Cardiac muscle cell (in vitro differentiated cells and primary cell): ENCODE measurements at regions not wholly inside any gene's neighbourhood (a gene's known extent, or its start where the extent isn't known, plus 50 kb on each side); places are given as distances from the start of the nearest gene placed in this dataset.

ENCODE experiments used
- DNase-seq, 2 donors: peaks; one replicate each; pipeline versions ENCODE4 v3.0.0 to v3.0.0-alpha.2; 2010 to 2017; ENCODE audit warnings: low read depth in 1 of 2, low spot score in 1 of 2
- H3K27ac ChIP-seq: fragments of 200-600 bp; sonication (generic); 2 replicates; pipeline ENCODE4 v1.5.1; 2016
- H3K27me3 ChIP-seq: fragments of 200-600 bp; sonication (generic); 2 replicates; pipeline ENCODE4 v1.6.0; 2016; ENCODE audit warnings: control low read depth
- H3K36me3 ChIP-seq: fragments of 200-600 bp; sonication (generic); 2 replicates; pipeline ENCODE4 v1.5.1; 2016; ENCODE audit warnings: control low read depth
- H3K4me1 ChIP-seq: fragments of 200-600 bp; sonication (generic); 2 replicates; pipeline ENCODE4 v1.8.1; 2017; ENCODE audit warnings: low read depth, mild to moderate bottlenecking, mixed run types
- H3K4me3 ChIP-seq: fragments of 200-600 bp; sonication (generic); 2 replicates; pipeline ENCODE4 v1.5.1; 2016; ENCODE audit warnings: mild to moderate bottlenecking
- H3K9me3 ChIP-seq: fragments of 200-600 bp; sonication (generic); 2 replicates; pipeline ENCODE4 v1.5.1; 2017; ENCODE audit warnings: low read depth, mild to moderate bottlenecking, control low read depth
- TF ChIP-seq, protein P1 (sequence below): IDR thresholded peaks from 2 replicates; pipeline ENCODE4 v1.5.1; 2012; ENCODE audit warnings: low read depth, mild to moderate bottlenecking, low read length

GRCh38 chr11:92531065-92531739 is 306.6 kb downstream of the FAT3 start:
- Histone ChIP-seq H3K9me3 (no peaks in the 10 kb centered on the region), H3K27me3 (no peaks in the 10 kb centered on the region), H3K4me1 (no peaks in the 10 kb centered on the region), H3K36me3 (no peaks in the 10 kb centered on the region), H3K27ac (no peak overlapping the region), H3K4me3 (no peak overlapping the region)
- TF ChIP-seq, protein P1, sequence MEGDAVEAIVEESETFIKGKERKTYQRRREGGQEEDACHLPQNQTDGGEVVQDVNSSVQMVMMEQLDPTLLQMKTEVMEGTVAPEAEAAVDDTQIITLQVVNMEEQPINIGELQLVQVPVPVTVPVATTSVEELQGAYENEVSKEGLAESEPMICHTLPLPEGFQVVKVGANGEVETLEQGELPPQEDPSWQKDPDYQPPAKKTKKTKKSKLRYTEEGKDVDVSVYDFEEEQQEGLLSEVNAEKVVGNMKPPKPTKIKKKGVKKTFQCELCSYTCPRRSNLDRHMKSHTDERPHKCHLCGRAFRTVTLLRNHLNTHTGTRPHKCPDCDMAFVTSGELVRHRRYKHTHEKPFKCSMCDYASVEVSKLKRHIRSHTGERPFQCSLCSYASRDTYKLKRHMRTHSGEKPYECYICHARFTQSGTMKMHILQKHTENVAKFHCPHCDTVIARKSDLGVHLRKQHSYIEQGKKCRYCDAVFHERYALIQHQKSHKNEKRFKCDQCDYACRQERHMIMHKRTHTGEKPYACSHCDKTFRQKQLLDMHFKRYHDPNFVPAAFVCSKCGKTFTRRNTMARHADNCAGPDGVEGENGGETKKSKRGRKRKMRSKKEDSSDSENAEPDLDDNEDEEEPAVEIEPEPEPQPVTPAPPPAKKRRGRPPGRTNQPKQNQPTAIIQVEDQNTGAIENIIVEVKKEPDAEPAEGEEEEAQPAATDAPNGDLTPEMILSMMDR: no peak
- no peak for DNase-seq

DNA sequence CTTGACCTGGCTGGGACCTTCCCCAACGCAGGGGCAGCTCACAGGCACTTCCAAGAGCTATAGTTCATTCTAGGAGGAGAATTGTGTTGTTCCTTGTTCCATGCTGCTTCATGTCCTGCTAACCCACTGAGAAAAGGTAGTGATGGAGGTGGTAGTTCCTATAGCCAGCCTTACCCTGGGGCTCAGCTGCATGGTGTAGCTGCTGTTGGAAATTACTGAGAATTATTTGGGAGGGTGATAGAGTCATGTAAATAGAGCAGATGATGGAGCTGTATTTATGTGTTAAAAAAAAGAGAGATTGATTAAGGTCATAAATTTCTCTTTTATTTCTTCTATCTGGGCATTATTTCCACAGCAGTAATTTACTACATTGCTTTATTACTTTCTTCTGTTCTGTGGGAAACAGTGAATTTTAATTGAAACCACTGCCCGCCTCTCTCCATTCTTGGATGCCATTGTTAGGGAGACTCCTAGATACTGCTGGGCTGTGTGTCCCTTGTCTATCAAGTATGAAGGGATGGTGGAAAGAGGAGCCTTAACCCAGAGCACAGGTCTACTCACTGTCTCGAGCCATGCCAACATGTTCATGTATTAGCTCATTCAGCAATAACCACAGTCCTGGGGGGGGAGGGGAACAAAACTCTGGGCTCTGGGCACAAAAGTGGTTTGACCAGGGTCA is 309.2 kb downstream of the FAT3 start:
- Histone ChIP-seq H3K4me1 (no peaks in the 10 kb centered on the region), H3K4me3 (no peak overlapping the region), H3K27me3 (no peaks in the 10 kb centered on the region), H3K36me3 (no peaks in the 10 kb centered on the region), H3K9me3 (no peaks in the 10 kb centered on the region), H3K27ac (no peak overlapping the region)
- TF ChIP-seq, protein P1: no peak
- no peak for DNase-seq

GRCh38 chr11:92536883-92537282 is 312.3 kb downstream of the FAT3 start:
- DNase-seq: no peak
- TF ChIP-seq, protein P1: no peak
- H3K4me3 ChIP-seq: no peak overlapping the region
- H3K27me3 ChIP-seq: no peaks in the 10 kb centered on the region
- no peak overlapping the region for H3K27ac ChIP-seq
- no peaks in the 10 kb centered on the region for H3K4me1 ChIP-seq
- no peaks in the 10 kb centered on the region for H3K9me3 ChIP-seq
- no peaks in the 10 kb centered on the region for H3K36me3 ChIP-seq

GRCh38 chr11:92540096-92540495 is 315.5 kb downstream of the FAT3 start:
- Histone ChIP-seq H3K4me1 (no peaks in the 10 kb centered on the region), H3K36me3 (no peaks in the 10 kb centered on the region), H3K9me3 (no peaks in the 10 kb centered on the region), H3K27me3 (no peaks in the 10 kb centered on the region), H3K27ac (no peak overlapping the region), H3K4me3 (no peak overlapping the region)
- no peak for DNase-seq
- TF ChIP-seq, protein P1: no peak

DNA sequence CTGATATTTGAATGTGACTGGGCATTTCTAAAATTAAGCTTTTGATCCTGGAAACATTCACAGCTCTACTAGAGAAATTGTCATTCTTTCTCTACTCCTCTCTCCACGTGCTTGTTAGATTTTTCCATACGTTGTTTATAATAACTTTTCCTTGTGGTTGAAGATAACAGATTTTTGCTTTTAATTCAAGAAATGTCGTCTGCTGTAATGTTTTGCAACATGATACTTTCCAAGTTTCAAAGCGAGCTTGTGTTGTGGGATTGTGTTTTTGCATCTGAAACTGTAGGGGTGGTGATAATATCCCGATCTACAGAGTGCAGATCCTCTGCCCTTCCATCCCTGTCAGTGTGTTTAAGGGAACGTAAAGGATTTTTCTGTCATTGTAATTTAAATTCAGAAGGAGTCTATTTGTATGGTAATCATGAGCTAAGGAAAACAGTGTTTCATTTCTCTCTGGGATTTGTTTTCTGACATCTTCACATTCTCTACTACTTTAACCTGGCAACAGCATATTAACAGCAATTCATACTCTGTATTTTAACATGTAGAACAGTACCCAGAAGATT is 321.4 kb downstream of the FAT3 start:
- Histone ChIP-seq H3K27ac (no peak overlapping the region), H3K27me3 (no peaks in the 10 kb centered on the region), H3K4me1 (no peaks in the 10 kb centered on the region), H3K4me3 (no peak overlapping the region), H3K36me3 (no peaks in the 10 kb centered on the region), H3K9me3 (no peaks in the 10 kb centered on the region)
- no peak for DNase-seq
- TF ChIP-seq, protein P1: no peak
